Loucy (cell line): ENCODE measurements at regions not wholly inside any gene's neighbourhood (a gene's known extent, or its start where the extent isn't known, plus 50 kb on each side); places are given as distances from the start of the nearest gene placed in this dataset.

Experiments
- H2AFZ ChIP-seq: fragments of 200-600 bp; sonication (generic); 2 replicates; pipeline ENCODE4 v1.6.0; 2016; ENCODE audit warnings: antibody characterized with exemption, mild to moderate bottlenecking, low read length, moderate library complexity
- H3F3A ChIP-seq: fragments of 200-600 bp; 2 replicates; pipeline ENCODE4 v1.6.0; 2016; ENCODE audit warnings: antibody characterized with exemption, low read depth, mild to moderate bottlenecking
- H3K27me3 ChIP-seq: fragments of 200-600 bp; sonication (generic); 2 replicates; pipeline ENCODE4 v1.6.1; 2014; ENCODE audit warnings: low read length, mild to moderate bottlenecking; ENCODE audit not compliant: insufficient read depth, poor library complexity, severe bottlenecking
- H3K36me3 ChIP-seq: fragments of 200-600 bp; sonication (generic); 2 replicates; pipeline ENCODE4 v1.6.1; 2016; ENCODE audit warnings: low read length; ENCODE audit not compliant: insufficient read depth
- H3K4me1 ChIP-seq: fragments of 200-600 bp; sonication (generic); 2 replicates; pipeline ENCODE4 v1.5.1; 2014; ENCODE audit warnings: low read length, mild to moderate bottlenecking; ENCODE audit not compliant: insufficient read depth, poor library complexity, severe bottlenecking
- H3K4me2 ChIP-seq: fragments of 200-600 bp; sonication (generic); 2 replicates; pipeline ENCODE4 v1.6.0; 2014; ENCODE audit warnings: antibody characterized with exemption, low read length, low read depth, mild to moderate bottlenecking; ENCODE audit not compliant: poor library complexity, severe bottlenecking
- H3K4me3 ChIP-seq: fragments of 200-600 bp; sonication (generic); 2 replicates; pipeline ENCODE4 v1.5.1; 2014; ENCODE audit warnings: low read length, mild to moderate bottlenecking, mixed read lengths; ENCODE audit not compliant: poor library complexity, severe bottlenecking
- H3K79me2 ChIP-seq: fragments of 200-600 bp; sonication (generic); 2 replicates; pipeline ENCODE4 v1.6.1; 2014; ENCODE audit warnings: low read length; ENCODE audit not compliant: insufficient read depth
- H3K9ac ChIP-seq: fragments of 200-600 bp; sonication (generic); 2 replicates; pipeline ENCODE4 v1.6.0; 2014; ENCODE audit warnings: mild to moderate bottlenecking, low read depth, low read length, moderate library complexity; ENCODE audit not compliant: poor library complexity, severe bottlenecking
- H3K9me2 ChIP-seq: fragments of 200-600 bp; sonication (generic); replicated peaks from 2 replicates; pipeline ENCODE4 v1.6.1; 2016; ENCODE audit warnings: low read depth, low read length, mixed read lengths
- H3K9me3 ChIP-seq: fragments of 200-600 bp; sonication (generic); 2 replicates; pipeline ENCODE4 v1.6.1; 2014; ENCODE audit warnings: mild to moderate bottlenecking, antibody characterized with exemption, low read length, low read depth; ENCODE audit not compliant: insufficient read depth
- H4K20me1 ChIP-seq: fragments of 200-600 bp; sonication (generic); 2 replicates; pipeline ENCODE4 v1.6.0; 2014; ENCODE audit warnings: antibody characterized with exemption, low read length, mild to moderate bottlenecking; ENCODE audit not compliant: insufficient read depth, poor library complexity, severe bottlenecking
- CTCF ChIP-seq: fragments of 200-600 bp; sonication (generic); conservative IDR thresholded peaks from 2 replicates; pipeline ENCODE4 v1.5.1; 2014; ENCODE audit warnings: mild to moderate bottlenecking, antibody characterized with exemption, low read length
- EZH2phosphoT487 ChIP-seq: fragments of 200-600 bp; IDR thresholded peaks from 2 replicates; pipeline ENCODE4 v1.6.1; 2018; ENCODE audit warnings: antibody characterized with exemption, mild to moderate bottlenecking, moderate library complexity, borderline replicate concordance

- H3F3A ChIP-seq: no peaks in the 10 kb centered on the region
- H4K20me1 ChIP-seq: no peaks in the 10 kb centered on the region
- TF ChIP-seq EZH2phosphoT487 (no peak), CTCF (no peak)
- H3K9me2 ChIP-seq: no peaks in the 10 kb centered on the region
- H3K27me3 ChIP-seq: no peaks in the 10 kb centered on the region
- no peak overlapping the region for H3K4me2 ChIP-seq
- H3K4me1 ChIP-seq: peaks cover 6% of the 10 kb centered on the region
- H2AFZ ChIP-seq: no peak overlapping the region
- H3K36me3 ChIP-seq: no peaks in the 10 kb centered on the region
- H3K9ac ChIP-seq: no peak overlapping the region
- no peaks in the 10 kb centered on the region for H3K9me3 ChIP-seq
- no peak overlapping the region for H3K4me3 ChIP-seq
- no peaks in the 10 kb centered on the region for H3K79me2 ChIP-seq
Measured at GRCh38 chr5:158051036-158051435, 192.1 kb upstream of the CLINT1 start.

- no peak overlapping the region for H2AFZ ChIP-seq
- no peaks in the 10 kb centered on the region for H4K20me1 ChIP-seq
- peaks cover 3% of the 10 kb centered on the region for H3K4me1 ChIP-seq
- TF ChIP-seq EZH2phosphoT487 (no peak), CTCF (no peak)
- H3K36me3 ChIP-seq: no peaks in the 10 kb centered on the region
- no peaks in the 10 kb centered on the region for H3K9me2 ChIP-seq
- no peaks in the 10 kb centered on the region for H3K79me2 ChIP-seq
- no peaks in the 10 kb centered on the region for H3K9me3 ChIP-seq
- H3K4me2 ChIP-seq: no peak overlapping the region
- no peaks in the 10 kb centered on the region for H3F3A ChIP-seq
- H3K4me3 ChIP-seq: no peak overlapping the region
- H3K9ac ChIP-seq: no peak overlapping the region
- no peaks in the 10 kb centered on the region for H3K27me3 ChIP-seq
Measured at GRCh38 chr5:158050421-158050820, 191.5 kb upstream of the CLINT1 start.

- Histone ChIP-seq H3F3A (no peaks in the 10 kb centered on the region), H3K79me2 (no peaks in the 10 kb centered on the region), H3K9me3 (no peaks in the 10 kb centered on the region), H3K4me2 (no peak overlapping the region), H4K20me1 (no peaks in the 10 kb centered on the region), H3K9me2 (no peaks in the 10 kb centered on the region), H2AFZ (no peak overlapping the region), H3K9ac (no peak overlapping the region), H3K27me3 (no peaks in the 10 kb centered on the region), H3K4me1 (no peaks in the 10 kb centered on the region), H3K4me3 (no peak overlapping the region), H3K36me3 (no peaks in the 10 kb centered on the region)
- TF ChIP-seq CTCF (no peak), EZH2phosphoT487 (no peak)
Measured at GRCh38 chr5:158049459-158049858, 190.5 kb upstream of the CLINT1 start.
